ENCODE measurements at regions not wholly inside any gene's neighbourhood (a gene's known extent, or its start where the extent isn't known, plus 50 kb on each side); places are given as distances from the start of the nearest gene placed in this dataset.

DNA sequence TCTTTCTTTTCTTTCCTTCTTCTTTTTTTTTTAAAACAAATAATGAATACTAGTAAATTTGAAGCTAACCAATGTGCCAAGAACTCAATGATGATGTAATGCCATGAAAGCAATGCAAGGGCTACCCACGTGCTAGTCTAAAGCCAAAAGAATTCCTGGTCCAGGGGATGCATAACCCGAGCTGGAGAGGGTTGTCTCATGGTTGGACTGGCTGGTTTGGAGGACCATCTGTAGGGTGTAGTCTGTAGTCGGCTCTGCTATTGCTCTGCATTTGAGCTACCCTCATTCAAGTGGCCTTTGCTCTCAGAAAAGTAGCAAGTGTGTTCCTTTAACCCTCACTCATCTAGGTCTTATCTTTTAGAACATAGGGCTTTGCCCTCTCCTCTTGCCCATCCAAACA lies 469.6 kb upstream of the CELF4 start:
- no peak for DNase-seq (ENCODE audit: low spot score)

DNA sequence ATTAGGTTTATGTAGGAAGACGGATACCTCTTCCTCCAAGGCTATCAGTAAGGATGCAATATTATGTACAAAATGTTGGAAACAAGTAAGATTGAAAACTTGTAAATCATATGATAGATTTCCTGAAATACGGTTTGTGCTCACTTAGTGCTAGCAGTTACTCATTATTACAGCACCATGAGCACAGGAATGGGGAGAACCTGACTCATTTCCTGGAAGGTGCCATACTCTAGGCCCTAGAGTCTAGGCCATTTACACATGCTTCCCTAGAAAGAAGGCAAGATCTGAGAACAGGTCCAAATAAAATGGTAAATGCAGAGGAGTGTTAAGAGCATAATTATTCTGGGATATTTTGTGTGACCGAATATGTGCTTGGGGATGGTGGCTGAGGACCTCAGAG lies 467.7 kb upstream of the CELF4 start:
- DNase-seq (ENCODE audit: low spot score) = no peak

- no peak for DNase-seq (ENCODE audit: low spot score)
Measured at GRCh38 chr18:38032516-38032915, 466.9 kb upstream of the CELF4 start.

- no peak for DNase-seq (ENCODE audit: low spot score)
Measured at GRCh38 chr18:38028946-38029345, 463.3 kb upstream of the CELF4 start.

DNA sequence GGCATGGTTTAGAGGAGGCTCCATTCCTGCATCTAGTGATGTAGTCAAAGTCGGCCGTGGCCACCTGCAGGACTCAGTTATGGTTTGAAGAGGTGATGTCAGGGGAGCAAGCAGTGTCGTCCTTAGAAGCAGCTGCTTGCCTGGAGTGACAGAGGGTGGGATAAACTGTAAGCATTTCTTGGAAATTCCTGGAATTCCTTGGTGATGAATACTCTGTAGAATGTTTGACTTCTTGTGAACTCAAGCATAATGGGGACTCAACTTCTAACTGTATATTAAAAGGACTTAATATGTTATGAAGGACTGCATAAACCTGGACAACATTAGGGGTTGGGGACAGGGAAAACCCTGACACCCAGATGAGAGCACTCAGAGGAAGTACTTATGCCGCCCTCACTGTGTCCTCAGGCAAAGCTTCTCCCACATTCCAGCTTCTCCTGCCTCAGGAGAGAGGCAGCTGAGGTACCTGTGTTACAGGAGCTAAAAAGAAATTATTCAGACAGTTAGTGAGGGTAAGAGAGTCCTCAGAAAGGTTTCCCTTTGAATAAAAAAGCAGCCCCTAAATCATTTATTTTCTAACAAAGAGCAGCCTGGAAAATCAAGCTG lies 459.9 kb upstream of the CELF4 start:
- DNase-seq (ENCODE audit: low spot score) = no peak

- no peak for DNase-seq (ENCODE audit: low spot score)
Measured at GRCh38 chr18:38023871-38024270, 458.3 kb upstream of the CELF4 start.

GRCh38 chr18:38022234-38022633 lies 456.6 kb upstream of the CELF4 start:
- no peak for DNase-seq (ENCODE audit: low spot score)

- DNase-seq (ENCODE audit: low spot score) = no peak
Measured at GRCh38 chr18:38019292-38019691, 453.7 kb upstream of the CELF4 start.

- DNase-seq (ENCODE audit: low spot score) = no peak
Measured at GRCh38 chr18:38010971-38011857, 445.6 kb upstream of the CELF4 start.

DNA sequence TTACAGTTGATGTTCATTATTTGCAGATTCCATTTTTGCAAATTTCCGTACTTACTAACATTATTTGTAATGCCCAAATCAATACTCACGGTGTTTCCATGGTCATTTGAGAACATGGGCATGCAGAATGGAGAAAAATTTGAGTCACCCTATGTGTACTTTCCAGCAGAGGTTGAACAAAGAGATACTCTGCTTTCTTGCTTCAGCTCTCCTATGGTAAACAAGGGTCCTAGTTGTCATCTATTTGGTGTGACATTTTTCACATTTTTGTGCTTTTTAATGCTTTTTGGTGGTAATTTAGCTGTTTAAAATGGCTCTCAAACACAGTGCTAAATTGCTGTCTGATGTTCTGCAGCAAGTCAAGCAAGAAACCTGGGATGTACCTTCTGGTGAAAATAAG lies 444.4 kb upstream of the CELF4 start:
- DNase-seq (ENCODE audit: low spot score) = no peak

- no peak for DNase-seq (ENCODE audit: low spot score)
Measured at GRCh38 chr18:38009320-38009719, 443.7 kb upstream of the CELF4 start.

GRCh38 chr18:38007676-38008330 lies 442.2 kb upstream of the CELF4 start:
- DNase-seq (ENCODE audit: low spot score) = no peak

- no peak for DNase-seq (ENCODE audit: low spot score)
Measured at GRCh38 chr18:38007026-38007425, 441.4 kb upstream of the CELF4 start.

- DNase-seq (ENCODE audit: low spot score) = no peak
Measured at GRCh38 chr18:38006541-38006940, 440.9 kb upstream of the CELF4 start.

- DNase-seq (ENCODE audit: low spot score) = no peak
Measured at GRCh38 chr18:37997695-37998094, 432.1 kb upstream of the CELF4 start.

GRCh38 chr18:37987901-37988300 lies 422.3 kb upstream of the CELF4 start:
- no peak for DNase-seq (ENCODE audit: low spot score)

- no peak for DNase-seq (ENCODE audit: low spot score)
Measured at GRCh38 chr18:37986665-37987064, 421.1 kb upstream of the CELF4 start.

DNA sequence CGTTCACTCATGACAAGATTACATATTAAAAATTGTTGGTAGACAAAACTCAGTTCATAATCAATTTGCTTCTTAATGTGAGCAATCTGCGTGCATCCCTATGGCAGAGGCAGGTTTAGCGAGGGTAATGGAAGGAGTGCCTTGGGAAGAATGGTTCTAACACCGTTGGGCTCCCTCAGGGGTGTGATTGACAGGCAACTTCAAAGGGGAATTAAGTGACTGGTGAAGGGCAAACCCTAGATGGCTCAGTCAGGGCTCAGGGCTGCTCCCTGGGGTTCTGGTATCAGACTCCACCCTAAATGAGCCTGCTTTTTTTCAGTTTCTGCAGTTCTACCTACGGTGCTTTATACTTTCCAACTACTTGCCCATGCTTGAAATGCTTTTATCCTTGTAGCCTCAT lies 419.5 kb upstream of the CELF4 start:
- no peak for DNase-seq (ENCODE audit: low spot score)

- DNase-seq (ENCODE audit: low spot score) = no peak
Measured at GRCh38 chr18:37980556-37980955, 415.0 kb upstream of the CELF4 start.

DNA sequence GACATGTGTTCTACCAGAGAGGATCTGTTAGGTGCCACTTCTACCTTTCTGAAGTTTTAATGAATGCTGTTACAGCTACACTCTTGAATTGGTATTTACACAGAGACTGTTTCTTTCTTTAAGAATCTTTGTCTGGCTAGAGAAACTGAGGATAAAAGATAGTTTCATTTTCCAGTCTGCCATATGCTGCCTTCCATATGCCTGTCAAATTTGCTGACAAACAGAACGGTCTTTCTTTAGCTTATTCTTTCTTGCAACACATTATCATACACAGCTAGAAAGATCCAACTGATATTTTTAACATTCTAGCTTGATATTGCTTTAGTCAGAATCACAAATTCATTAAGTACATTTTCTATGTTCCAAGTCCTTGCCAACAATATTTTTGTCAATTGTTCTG lies 409.8 kb upstream of the CELF4 start:
- no peak for DNase-seq (ENCODE audit: low spot score)

DNA sequence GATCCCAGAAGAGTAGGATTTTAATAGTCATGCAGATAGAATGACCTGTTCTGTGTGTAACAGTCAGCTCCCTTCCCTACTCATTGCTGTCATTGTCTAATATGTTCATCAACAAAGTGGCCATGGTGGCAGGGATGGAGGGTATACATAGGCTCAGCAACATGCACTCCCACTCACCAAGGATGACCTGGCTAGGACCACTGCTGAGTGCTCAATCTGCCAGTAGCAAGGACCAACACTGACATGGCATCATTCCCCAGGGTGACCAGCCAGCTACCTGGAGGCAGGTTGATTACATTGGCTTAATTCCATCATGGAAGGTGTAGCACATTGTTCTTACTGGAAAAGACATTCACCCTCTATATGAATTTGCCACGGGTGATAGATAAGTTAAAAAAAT lies 401.7 kb upstream of the CELF4 start:
- no peak for DNase-seq (ENCODE audit: low spot score)

DNA sequence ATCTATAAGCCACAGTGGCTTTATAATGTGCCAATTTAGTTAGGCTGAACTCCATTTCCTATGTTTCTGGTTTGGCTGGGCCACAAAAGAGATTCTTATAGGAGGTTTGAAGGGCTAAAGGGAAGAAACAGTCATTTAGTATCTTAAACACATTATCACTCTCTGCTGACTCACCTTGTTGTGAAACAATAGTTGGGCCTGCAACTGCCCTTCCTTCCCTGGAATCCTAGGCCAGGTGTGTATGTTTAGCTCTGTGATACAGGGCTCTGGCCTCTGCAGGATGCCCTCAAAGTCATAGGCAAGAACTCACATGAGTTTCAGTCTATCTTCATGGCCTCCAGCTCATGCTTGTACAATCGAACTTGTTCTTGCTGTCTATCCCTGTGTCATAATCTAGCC lies 400.0 kb upstream of the CELF4 start:
- no peak for DNase-seq (ENCODE audit: low spot score)
